ENCODE measurements at regions not wholly inside any gene's neighbourhood (a gene's known extent, or its start where the extent isn't known, plus 50 kb on each side); places are given as distances from the start of the nearest gene placed in this dataset.
"Not testable (repeated sequence)": the region's sequence is repeated elsewhere in the genome, so short reads cannot be mapped to it uniquely, and the experiment has no call there.

- no peak for DNase-seq
Measured at GRCh38 chr10:35819011-35819410, 176.9 kb upstream of the FZD8 start.

- not testable (repeated sequence) for DNase-seq
Measured at GRCh38 chr10:35817109-35817508, 175.0 kb upstream of the FZD8 start.

GRCh38 chr10:35813219-35813618, 171.1 kb upstream of the FZD8 start:
- DNase-seq, result no peak

GRCh38 chr10:35808344-35808743, 166.2 kb upstream of the FZD8 start:
- DNase-seq, result no peak

GRCh38 chr10:35803046-35803445, 160.9 kb upstream of the FZD8 start:
- no peak for DNase-seq

- DNase-seq, result no peak
Measured at GRCh38 chr10:35797187-35797586, 155.1 kb upstream of the FZD8 start.

GRCh38 chr10:35795131-35795824, 153.2 kb upstream of the FZD8 start:
- no peak for DNase-seq

- DNase-seq, result no peak
Measured at GRCh38 chr10:35794703-35795102, 152.6 kb upstream of the FZD8 start.

DNA sequence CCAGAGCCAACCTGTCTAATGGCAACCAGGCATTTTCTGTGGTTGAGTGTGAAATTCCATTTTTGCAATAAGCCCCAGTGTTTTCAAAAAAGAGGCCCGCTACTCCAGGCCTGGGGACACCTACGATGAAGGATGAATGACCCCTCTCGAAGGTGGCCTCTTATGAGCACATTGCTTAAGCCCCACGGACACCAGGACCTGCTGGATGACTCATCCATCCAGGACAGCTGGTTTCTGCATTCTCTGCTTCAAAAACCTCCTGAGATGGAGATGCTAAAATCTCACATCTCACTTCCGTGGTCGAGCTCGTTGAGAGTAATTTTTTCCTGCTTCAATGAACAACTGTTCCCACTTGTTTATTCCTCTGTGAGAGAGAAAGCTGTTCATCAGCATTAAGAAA, 150.2 kb upstream of the FZD8 start:
- no peak for DNase-seq

GRCh38 chr10:35789996-35790395, 147.9 kb upstream of the FZD8 start:
- no peak for DNase-seq

GRCh38 chr10:35784751-35785150, 142.7 kb upstream of the FZD8 start:
- no peak for DNase-seq

- DNase-seq, result no peak
Measured at GRCh38 chr10:35783305-35783838, 141.3 kb upstream of the FZD8 start.

- DNase-seq, result no peak
Measured at GRCh38 chr10:35781643-35782035, 139.5 kb upstream of the FZD8 start.

DNA sequence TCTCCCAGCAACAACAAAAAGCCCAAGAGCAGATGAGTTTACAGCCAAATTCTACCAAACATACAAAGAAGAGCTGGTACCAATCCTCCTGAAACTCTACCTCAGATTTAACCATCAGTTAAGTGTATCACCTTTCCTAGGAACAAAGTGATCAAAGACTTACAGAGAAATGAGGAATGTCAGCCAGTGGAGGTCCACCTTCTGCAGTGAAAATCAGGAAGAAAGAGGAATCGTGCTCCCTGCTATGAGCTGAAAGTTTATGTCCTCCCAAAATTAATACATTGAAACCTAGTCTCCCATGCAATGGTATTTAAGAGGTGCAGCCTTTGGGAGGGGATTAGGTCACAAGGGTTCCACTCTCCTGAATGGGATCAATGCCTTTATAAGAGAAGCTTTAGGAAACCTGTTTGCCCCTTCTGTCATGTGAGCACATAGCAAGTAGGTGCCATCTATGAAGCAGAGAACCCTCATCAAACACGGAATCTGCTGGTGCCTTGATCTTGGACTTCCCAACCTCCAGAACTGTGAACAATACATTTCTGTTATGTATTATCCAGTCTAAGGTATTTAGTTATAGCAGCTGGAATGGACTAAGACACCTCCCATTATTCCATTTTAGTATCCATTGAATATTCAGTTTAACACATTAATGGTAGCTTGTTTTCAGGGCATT, 139.0 kb upstream of the FZD8 start:
- DNase-seq, result no peak

- DNase-seq, result no peak
Measured at GRCh38 chr10:35778306-35778705, 136.2 kb upstream of the FZD8 start.

DNA sequence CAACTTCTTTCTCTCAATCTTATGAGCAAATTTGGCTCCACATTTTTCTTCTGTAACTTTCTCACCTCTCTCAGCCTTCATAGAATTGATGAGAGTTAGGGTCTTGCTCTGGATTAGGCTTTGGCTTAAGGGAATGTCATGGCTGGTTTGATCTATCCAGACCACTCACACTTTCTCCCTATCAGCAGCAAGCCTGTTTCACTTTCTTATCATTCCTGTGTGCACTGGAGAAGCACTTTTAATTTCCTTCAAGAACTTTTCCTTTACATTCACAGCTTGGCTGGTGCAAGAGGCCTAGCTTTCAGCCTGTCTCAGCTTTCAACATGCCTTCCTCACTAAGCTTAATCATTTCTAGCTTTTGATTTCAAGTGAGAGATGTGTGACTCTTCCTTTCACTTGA, 134.5 kb upstream of the FZD8 start:
- DNase-seq, result not testable (repeated sequence)

DNA sequence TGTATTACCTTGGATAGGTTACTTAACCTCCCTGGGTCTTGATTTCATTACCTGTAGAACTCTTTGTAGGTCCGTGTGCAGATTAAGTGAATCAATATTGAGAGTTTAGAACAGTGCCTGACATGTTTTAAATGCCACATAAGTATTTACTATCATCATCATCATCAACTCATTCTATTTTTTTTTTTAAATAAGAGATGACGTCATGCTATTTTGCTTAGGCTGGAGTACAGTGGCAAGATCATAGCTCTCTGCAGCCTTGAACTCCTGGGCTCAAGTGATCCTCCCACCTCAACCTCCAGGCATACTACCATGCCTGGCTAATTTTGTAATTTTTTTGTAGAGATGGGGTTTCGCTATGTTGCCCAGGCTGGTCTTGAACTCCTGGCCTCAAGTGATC, 132.0 kb upstream of the FZD8 start:
- DNase-seq, result no peak

DNA sequence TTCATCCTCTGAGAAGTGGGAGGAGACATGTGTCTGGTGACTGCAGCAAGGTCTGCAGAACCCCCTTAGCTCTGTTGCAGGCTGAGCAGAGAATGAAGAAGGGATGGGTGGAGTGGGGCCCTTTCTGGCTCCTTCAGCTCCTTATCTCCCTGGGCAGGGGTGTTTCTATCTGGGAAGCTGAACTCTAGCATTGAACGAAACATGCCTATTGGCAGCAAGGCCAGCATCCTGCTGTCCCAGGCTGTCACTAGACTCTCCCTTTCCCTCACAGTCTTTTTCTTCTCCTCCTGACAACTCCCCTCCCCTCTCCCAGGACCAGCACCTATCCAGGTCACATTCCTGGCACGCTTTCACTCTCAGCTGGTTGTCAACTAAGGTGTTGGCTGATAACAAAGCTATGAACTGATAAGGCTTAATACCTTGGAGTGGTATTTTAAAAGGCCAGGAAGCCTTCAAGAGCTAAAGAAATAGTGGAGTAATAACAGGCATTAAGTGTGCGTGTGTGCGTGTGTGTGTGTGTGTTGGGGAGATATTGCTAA, 128.8 kb upstream of the FZD8 start:
- no peak for DNase-seq

DNA sequence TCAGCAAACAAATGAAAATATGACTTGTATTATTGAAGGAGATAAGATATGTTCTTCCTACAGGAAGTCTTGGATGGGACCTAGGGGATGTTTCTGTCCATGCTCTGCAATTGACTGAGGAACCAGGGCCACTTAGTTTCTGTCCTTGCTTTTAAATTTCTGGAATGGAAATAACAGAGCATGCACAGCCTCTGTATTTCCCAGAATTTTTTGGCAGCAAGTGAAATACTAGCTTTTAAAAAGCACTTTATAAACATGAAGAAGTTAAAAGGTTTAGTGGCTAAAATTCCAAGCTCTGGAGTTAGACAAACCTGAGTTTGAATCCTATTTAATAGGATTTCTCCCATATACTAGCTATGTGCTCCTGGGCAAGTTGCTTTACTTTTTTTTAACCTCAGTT, 127.7 kb upstream of the FZD8 start:
- DNase-seq, result no peak

GRCh38 chr10:35768731-35769130, 126.6 kb upstream of the FZD8 start:
- no peak for DNase-seq

DNA sequence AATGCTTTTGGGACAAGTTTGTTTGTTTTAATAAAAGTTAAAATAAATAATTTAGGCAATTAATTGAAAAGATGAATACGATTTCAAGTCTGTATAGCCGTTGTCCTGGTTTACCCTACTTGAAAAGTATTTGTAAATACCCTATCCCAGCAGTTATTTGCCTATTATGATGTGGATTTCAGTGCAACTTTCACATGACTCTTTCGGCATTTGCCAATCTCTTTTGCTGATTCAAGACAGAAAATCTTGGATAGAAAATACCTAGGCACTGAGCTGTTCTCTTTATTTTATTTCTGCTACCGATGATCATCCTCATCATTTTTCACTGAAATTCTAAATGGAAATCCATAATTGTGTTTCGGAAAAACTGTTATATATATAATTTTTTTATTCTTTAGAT, 125.9 kb upstream of the FZD8 start:
- DNase-seq, result no peak

DNA sequence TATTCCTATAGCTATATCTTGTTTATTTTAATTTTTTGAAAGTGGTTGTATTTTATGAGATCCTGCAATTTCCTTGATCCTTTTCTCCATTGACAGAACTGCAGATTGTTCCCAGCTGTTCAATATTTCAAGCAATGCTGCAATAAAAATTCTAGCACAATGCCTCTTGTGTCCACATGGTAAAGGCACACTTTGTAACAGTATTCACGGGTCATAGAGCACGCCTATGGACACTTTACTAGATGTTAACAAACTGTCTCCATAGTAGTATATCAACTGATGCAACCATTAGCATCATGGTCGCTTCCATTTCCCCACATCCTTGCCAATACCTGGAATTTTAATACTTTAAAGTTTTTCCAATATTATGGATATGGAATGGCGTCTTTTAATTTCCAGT, 123.9 kb upstream of the FZD8 start:
- no peak for DNase-seq

GRCh38 chr10:35765066-35765527, 123.0 kb upstream of the FZD8 start:
- DNase-seq, result no peak

- no peak for DNase-seq
Measured at GRCh38 chr10:35762311-35763030, 120.4 kb upstream of the FZD8 start.
